ENCODE measurements at regions not wholly inside any gene's neighbourhood (a gene's known extent, or its start where the extent isn't known, plus 50 kb on each side); places are given as distances from the start of the nearest gene placed in this dataset.

- H3K4me1 ChIP-seq, result no peaks in the 10 kb centered on the region
- TF ChIP-seq CTCF (IDR thresholded peaks at IDR 0.05), result no peak
Measured at GRCh38 chr2:17255071-17255470, 263.2 kb downstream of the RAD51AP2 start.

GRCh38 chr2:17254421-17254820 lies 263.8 kb downstream of the RAD51AP2 start:
- no peak overlapping the region for H3K4me2 ChIP-seq (ENCODE audit: low read length)
- no peaks in the 10 kb centered on the region for H3K36me3 ChIP-seq (ENCODE audit: control insufficient read depth, insufficient read depth, low read length)
- H3K9me3 ChIP-seq (ENCODE audit: control insufficient read depth, low read length), result no peaks in the 10 kb centered on the region
- no peak overlapping the region for H2AFZ ChIP-seq
- H3K9ac ChIP-seq, result no peak overlapping the region
- H3K27ac ChIP-seq, result no peak overlapping the region
- no peaks in the 10 kb centered on the region for H3K4me1 ChIP-seq
- H3K79me2 ChIP-seq, result no peaks in the 10 kb centered on the region
- H3K4me3 ChIP-seq (ENCODE audit: low read depth, low read length), result no peak overlapping the region
- TF ChIP-seq CTCF (IDR thresholded peaks at IDR 0.05), result no peak
- H3K27me3 ChIP-seq (ENCODE audit: control insufficient read depth, insufficient read depth, low read length), result no peaks in the 10 kb centered on the region

More at GRCh38 chr2:17255071-17255470, 263.2 kb downstream of the RAD51AP2 start:
- H3K4me3 ChIP-seq (ENCODE audit: low read depth, low read length), result no peak overlapping the region
- H3K27me3 ChIP-seq (ENCODE audit: control insufficient read depth, insufficient read depth, low read length), result no peaks in the 10 kb centered on the region
- no peaks in the 10 kb centered on the region for H3K79me2 ChIP-seq
- H3K36me3 ChIP-seq (ENCODE audit: control insufficient read depth, insufficient read depth, low read length), result no peaks in the 10 kb centered on the region
- no peak overlapping the region for H2AFZ ChIP-seq
- H3K9me3 ChIP-seq (ENCODE audit: control insufficient read depth, low read length), result no peaks in the 10 kb centered on the region
- no peak overlapping the region for H3K27ac ChIP-seq
- no peak overlapping the region for H3K4me2 ChIP-seq (ENCODE audit: low read length)
- no peak overlapping the region for H3K9ac ChIP-seq

DNA sequence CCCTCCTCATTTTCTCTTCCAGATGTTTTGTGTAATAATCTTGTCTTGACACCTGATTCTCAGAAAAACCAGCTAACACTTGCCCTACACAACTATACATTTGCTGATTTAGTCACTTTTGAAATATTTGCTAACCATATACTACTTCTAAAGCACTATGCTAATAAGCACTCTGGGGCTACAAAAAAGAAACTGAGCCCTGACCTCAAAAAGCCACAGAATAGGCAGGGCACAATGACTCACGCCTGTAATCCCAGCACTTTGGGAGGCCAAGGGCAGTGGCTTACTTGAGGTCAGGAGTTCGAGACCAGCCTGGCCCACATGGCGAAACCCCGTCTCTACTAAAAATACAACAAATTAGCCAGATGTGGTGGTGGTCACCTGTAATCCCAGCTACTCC lies 266.0 kb downstream of the RAD51AP2 start:
- no peaks in the 10 kb centered on the region for H3K9me3 ChIP-seq (ENCODE audit: control insufficient read depth, low read length)
- TF ChIP-seq CTCF (IDR thresholded peaks at IDR 0.05), result no peak
- H3K27ac ChIP-seq, result no peak overlapping the region
- H3K9ac ChIP-seq, result no peak overlapping the region
- no peak overlapping the region for H3K4me3 ChIP-seq (ENCODE audit: low read depth, low read length)
- no peaks in the 10 kb centered on the region for H3K4me1 ChIP-seq
- no peaks in the 10 kb centered on the region for H3K36me3 ChIP-seq (ENCODE audit: control insufficient read depth, insufficient read depth, low read length)
- no peaks in the 10 kb centered on the region for H3K79me2 ChIP-seq
- H3K4me2 ChIP-seq (ENCODE audit: low read length), result no peak overlapping the region
- no peak overlapping the region for H2AFZ ChIP-seq
- H3K27me3 ChIP-seq (ENCODE audit: control insufficient read depth, insufficient read depth, low read length), result no peaks in the 10 kb centered on the region

DNA sequence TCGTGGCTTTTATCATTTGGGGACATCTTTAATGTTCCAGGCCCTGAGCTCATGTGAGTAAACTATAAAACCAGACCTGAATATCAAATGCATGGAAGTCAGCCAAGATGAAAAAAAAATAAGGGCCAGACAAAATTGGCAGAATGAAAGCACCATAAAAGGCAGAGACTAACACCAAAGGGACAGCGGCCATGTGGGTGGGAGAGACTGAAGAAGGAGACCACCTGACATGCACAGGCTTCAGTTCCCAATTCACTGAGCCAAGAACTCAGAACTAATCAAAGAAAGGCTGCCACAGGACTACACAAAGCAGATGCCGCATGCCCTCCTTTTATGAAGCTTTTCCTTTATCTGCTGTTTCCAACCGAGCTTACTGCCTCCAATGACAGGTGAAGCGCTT lies 267.1 kb downstream of the RAD51AP2 start:
- no peak overlapping the region for H3K4me2 ChIP-seq (ENCODE audit: low read length)
- H3K27me3 ChIP-seq (ENCODE audit: control insufficient read depth, insufficient read depth, low read length), result no peaks in the 10 kb centered on the region
- no peak overlapping the region for H3K4me3 ChIP-seq (ENCODE audit: low read depth, low read length)
- no peak overlapping the region for H3K27ac ChIP-seq
- H3K79me2 ChIP-seq, result no peaks in the 10 kb centered on the region
- no peak for TF ChIP-seq CTCF (IDR thresholded peaks at IDR 0.05)
- no peaks in the 10 kb centered on the region for H3K4me1 ChIP-seq
- no peak overlapping the region for H2AFZ ChIP-seq
- no peaks in the 10 kb centered on the region for H3K9me3 ChIP-seq (ENCODE audit: control insufficient read depth, low read length)
- H3K36me3 ChIP-seq (ENCODE audit: control insufficient read depth, insufficient read depth, low read length), result no peaks in the 10 kb centered on the region
- no peak overlapping the region for H3K9ac ChIP-seq

DNA sequence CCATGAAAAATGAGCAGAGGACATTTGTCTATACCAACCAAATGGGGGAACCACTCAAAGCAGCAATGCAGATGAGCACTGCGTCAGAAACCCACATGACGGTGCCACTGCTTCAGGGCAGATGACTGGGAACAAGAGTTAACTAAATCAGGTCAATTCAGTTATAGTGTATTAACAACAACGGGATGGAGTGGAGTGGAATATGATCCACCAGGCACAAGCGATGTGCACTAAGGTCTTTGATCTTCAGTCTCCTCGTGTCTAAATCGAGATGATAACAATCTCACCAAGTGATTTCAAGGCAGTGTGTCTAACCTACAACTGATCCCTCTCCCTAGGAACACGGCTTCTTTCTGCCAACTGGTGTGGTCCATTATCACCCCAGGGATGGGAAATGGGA lies 269.0 kb downstream of the RAD51AP2 start:
- H3K4me1 ChIP-seq, result no peaks in the 10 kb centered on the region
- no peak overlapping the region for H3K27ac ChIP-seq
- H3K9ac ChIP-seq, result no peak overlapping the region
- H3K4me2 ChIP-seq (ENCODE audit: low read length), result no peak overlapping the region
- H3K36me3 ChIP-seq (ENCODE audit: control insufficient read depth, insufficient read depth, low read length), result no peaks in the 10 kb centered on the region
- no peaks in the 10 kb centered on the region for H3K9me3 ChIP-seq (ENCODE audit: control insufficient read depth, low read length)
- no peak overlapping the region for H2AFZ ChIP-seq
- no peaks in the 10 kb centered on the region for H3K27me3 ChIP-seq (ENCODE audit: control insufficient read depth, insufficient read depth, low read length)
- H3K4me3 ChIP-seq (ENCODE audit: low read depth, low read length), result no peak overlapping the region
- no peak for TF ChIP-seq CTCF (IDR thresholded peaks at IDR 0.05)
- no peaks in the 10 kb centered on the region for H3K79me2 ChIP-seq

All from parathyroid adenoma (tissue), 2 donors.